Hepatocyte (in vitro differentiated cells): ENCODE measurements at regions not wholly inside any gene's neighbourhood (a gene's known extent, or its start where the extent isn't known, plus 50 kb on each side); places are given as distances from the start of the nearest gene placed in this dataset.

Source experiments
- CTCF ChIP-seq: fragments of 200-600 bp; sonication (generic); IDR thresholded peaks from 2 replicates; pipeline ENCODE4 v1.5.1; 2016; ENCODE audit warnings: antibody characterized with exemption, mild to moderate bottlenecking; ENCODE audit not compliant: poor library complexity
- EZH2phosphoT487 ChIP-seq: fragments of 200-600 bp; sonication (generic); IDR thresholded peaks from one replicate; pipeline ENCODE4 v1.6.1; 2018; ENCODE audit warnings: antibody characterized with exemption, mild to moderate bottlenecking, low read depth, moderate library complexity; ENCODE audit not compliant: unreplicated experiment, severe bottlenecking

GRCh38 chrX:7252013-7252610 is 104.2 kb upstream of the PUDP start:
- no peak for TF ChIP-seq CTCF
- TF ChIP-seq EZH2phosphoT487 = no peak
